ENCODE measurements at regions not wholly inside any gene's neighbourhood (a gene's known extent, or its start where the extent isn't known, plus 50 kb on each side); places are given as distances from the start of the nearest gene placed in this dataset.

GRCh38 chr3:31077021-31077601 is 182.7 kb upstream of the GADL1 start:
- Histone ChIP-seq H3K4me1 (ENCODE audit: insufficient read depth) (peaks cover 38% of the 10 kb centered on the region), H3K9me2 (ENCODE audit: insufficient read depth) (no peaks in the 10 kb centered on the region), H3K9me3 (ENCODE audit: low read depth) (no peaks in the 10 kb centered on the region), H3K4me3 (no peak overlapping the region), H3K36me3 (ENCODE audit: low read depth) (no peaks in the 10 kb centered on the region), H3K27ac (peak overlapping the region; percentile 75), H3K79me2 (ENCODE audit: insufficient read depth) (no peaks in the 10 kb centered on the region), H4K20me1 (ENCODE audit: insufficient read depth) (no peaks in the 10 kb centered on the region), H3K4me2 (ENCODE audit: unreplicated experiment) (peak overlapping the region; percentile 58), H3F3A (ENCODE audit: insufficient read depth) (peaks cover 32% of the 10 kb centered on the region), H3K27me3 (replicated peaks; ENCODE audit: insufficient read depth) (no peaks in the 10 kb centered on the region), H2AFZ (peak overlapping the region; percentile 4; the same call in 1 of the 2 replicates), H3K9ac (0 out of 2 replicates have a peak overlapping the region, but pooled peaks have one; percentile 7)
- peak; percentile 94 for DNase-seq
- in situ Hi-C loops (cut with MboI) = no loop called here
- TF ChIP-seq EZH2phosphoT487 (IDR thresholded peaks at IDR 0.05; ENCODE audit: insufficient read depth, low read depth) (no peak), EZH2 (IDR thresholded peaks at IDR 0.05; ENCODE audit: insufficient read depth, poor library complexity, severe bottlenecking) (no peak)
- WGBS, 2 experiments (ENCODE audit: low coverage in 1 of 2, low lambda C conversion rate in 2 of 2, missing lambda C conversion rate in 2 of 2) = 0 to 1% methylated on average over 3 of the region's 3 CpGs

- no peak overlapping the region for H3K4me3 ChIP-seq
- no peaks in the 10 kb centered on the region for H3K79me2 ChIP-seq (ENCODE audit: insufficient read depth)
- no peaks in the 10 kb centered on the region for H3K9me3 ChIP-seq (ENCODE audit: low read depth)
- no peak overlapping the region for H3K9ac ChIP-seq
- H3K36me3 ChIP-seq (ENCODE audit: low read depth) = no peaks in the 10 kb centered on the region
- peaks cover 38% of the 10 kb centered on the region for H3K4me1 ChIP-seq (ENCODE audit: insufficient read depth)
- H3K27me3 ChIP-seq (replicated peaks; ENCODE audit: insufficient read depth) = no peaks in the 10 kb centered on the region
- H4K20me1 ChIP-seq (ENCODE audit: insufficient read depth) = no peaks in the 10 kb centered on the region
- peaks cover 32% of the 10 kb centered on the region for H3F3A ChIP-seq (ENCODE audit: insufficient read depth)
- TF ChIP-seq EZH2phosphoT487 (IDR thresholded peaks at IDR 0.05; ENCODE audit: insufficient read depth, low read depth) (no peak), EZH2 (IDR thresholded peaks at IDR 0.05; ENCODE audit: insufficient read depth, poor library complexity, severe bottlenecking) (no peak)
- peak; percentile 65 for DNase-seq
- peak overlapping the region; percentile 4; the same call in 1 of the 2 replicates for H2AFZ ChIP-seq
- peak overlapping the region; percentile 58 for H3K4me2 ChIP-seq (ENCODE audit: unreplicated experiment)
- no peaks in the 10 kb centered on the region for H3K9me2 ChIP-seq (ENCODE audit: insufficient read depth)
- in situ Hi-C loops (cut with MboI) = no loop called here
- 81 to 100% methylated on average over 1 of the region's 1 CpG for WGBS, 2 experiments (ENCODE audit: low coverage in 1 of 2, low lambda C conversion rate in 2 of 2, missing lambda C conversion rate in 2 of 2)
- H3K27ac ChIP-seq = peak overlapping the region; percentile 75
Observed at GRCh38 chr3:31077826-31078225, 183.4 kb upstream of the GADL1 start.

GRCh38 chr3:31079689-31080088 is 185.2 kb upstream of the GADL1 start:
- no peaks in the 10 kb centered on the region for H3K27me3 ChIP-seq (replicated peaks; ENCODE audit: insufficient read depth)
- H3K9me3 ChIP-seq (ENCODE audit: low read depth) = no peaks in the 10 kb centered on the region
- no peaks in the 10 kb centered on the region for H3K79me2 ChIP-seq (ENCODE audit: insufficient read depth)
- H2AFZ ChIP-seq = no peak overlapping the region
- H3F3A ChIP-seq (ENCODE audit: insufficient read depth) = peaks cover 32% of the 10 kb centered on the region
- H3K9me2 ChIP-seq (ENCODE audit: insufficient read depth) = no peaks in the 10 kb centered on the region
- no peak overlapping the region for H3K4me3 ChIP-seq
- peaks cover 38% of the 10 kb centered on the region for H3K4me1 ChIP-seq (ENCODE audit: insufficient read depth)
- H3K36me3 ChIP-seq (ENCODE audit: low read depth) = no peaks in the 10 kb centered on the region
- TF ChIP-seq EZH2phosphoT487 (IDR thresholded peaks at IDR 0.05; ENCODE audit: insufficient read depth, low read depth) = no peak
- TF ChIP-seq EZH2 (IDR thresholded peaks at IDR 0.05; ENCODE audit: insufficient read depth, poor library complexity, severe bottlenecking) = no peak
- peak overlapping the region; percentile 5 for H3K4me2 ChIP-seq (ENCODE audit: unreplicated experiment)
- WGBS, 2 experiments (ENCODE audit: low coverage in 1 of 2, low lambda C conversion rate in 2 of 2, missing lambda C conversion rate in 2 of 2) = 79 to 85% methylated on average over 4 of the region's 4 CpGs
- no peaks in the 10 kb centered on the region for H4K20me1 ChIP-seq (ENCODE audit: insufficient read depth)
- DNase-seq = peak; percentile 21
- no peak overlapping the region for H3K9ac ChIP-seq
- in situ Hi-C loops (cut with MboI) = no loop called here
- H3K27ac ChIP-seq = no peak overlapping the region

- peaks cover 28% of the 10 kb centered on the region for H3F3A ChIP-seq (ENCODE audit: insufficient read depth)
- no peaks in the 10 kb centered on the region for H4K20me1 ChIP-seq (ENCODE audit: insufficient read depth)
- H3K4me2 ChIP-seq (ENCODE audit: unreplicated experiment) = no peak overlapping the region
- no peak overlapping the region for H2AFZ ChIP-seq
- TF ChIP-seq EZH2 (IDR thresholded peaks at IDR 0.05; ENCODE audit: insufficient read depth, poor library complexity, severe bottlenecking) (no peak), EZH2phosphoT487 (IDR thresholded peaks at IDR 0.05; ENCODE audit: insufficient read depth, low read depth) (no peak)
- no peak overlapping the region for H3K27ac ChIP-seq
- DNase-seq = no peak
- WGBS, 2 experiments (ENCODE audit: low coverage in 1 of 2, low lambda C conversion rate in 2 of 2, missing lambda C conversion rate in 2 of 2) = 86 to 92% methylated on average over 2 of the region's 2 CpGs
- no peak overlapping the region for H3K4me3 ChIP-seq
- no peak overlapping the region for H3K9ac ChIP-seq
- in situ Hi-C loops (cut with MboI) = no loop called here
- H3K79me2 ChIP-seq (ENCODE audit: insufficient read depth) = no peaks in the 10 kb centered on the region
- H3K27me3 ChIP-seq (replicated peaks; ENCODE audit: insufficient read depth) = no peaks in the 10 kb centered on the region
- H3K9me2 ChIP-seq (ENCODE audit: insufficient read depth) = no peaks in the 10 kb centered on the region
- H3K36me3 ChIP-seq (ENCODE audit: low read depth) = no peaks in the 10 kb centered on the region
- H3K4me1 ChIP-seq (ENCODE audit: insufficient read depth) = peaks cover 33% of the 10 kb centered on the region
- H3K9me3 ChIP-seq (ENCODE audit: low read depth) = no peaks in the 10 kb centered on the region
Observed at GRCh38 chr3:31081018-31081662, 186.7 kb upstream of the GADL1 start.

All from GM23248 (cell line).